ENCODE measurements at regions not wholly inside any gene's neighbourhood (a gene's known extent, or its start where the extent isn't known, plus 50 kb on each side); places are given as distances from the start of the nearest gene placed in this dataset.

DNA sequence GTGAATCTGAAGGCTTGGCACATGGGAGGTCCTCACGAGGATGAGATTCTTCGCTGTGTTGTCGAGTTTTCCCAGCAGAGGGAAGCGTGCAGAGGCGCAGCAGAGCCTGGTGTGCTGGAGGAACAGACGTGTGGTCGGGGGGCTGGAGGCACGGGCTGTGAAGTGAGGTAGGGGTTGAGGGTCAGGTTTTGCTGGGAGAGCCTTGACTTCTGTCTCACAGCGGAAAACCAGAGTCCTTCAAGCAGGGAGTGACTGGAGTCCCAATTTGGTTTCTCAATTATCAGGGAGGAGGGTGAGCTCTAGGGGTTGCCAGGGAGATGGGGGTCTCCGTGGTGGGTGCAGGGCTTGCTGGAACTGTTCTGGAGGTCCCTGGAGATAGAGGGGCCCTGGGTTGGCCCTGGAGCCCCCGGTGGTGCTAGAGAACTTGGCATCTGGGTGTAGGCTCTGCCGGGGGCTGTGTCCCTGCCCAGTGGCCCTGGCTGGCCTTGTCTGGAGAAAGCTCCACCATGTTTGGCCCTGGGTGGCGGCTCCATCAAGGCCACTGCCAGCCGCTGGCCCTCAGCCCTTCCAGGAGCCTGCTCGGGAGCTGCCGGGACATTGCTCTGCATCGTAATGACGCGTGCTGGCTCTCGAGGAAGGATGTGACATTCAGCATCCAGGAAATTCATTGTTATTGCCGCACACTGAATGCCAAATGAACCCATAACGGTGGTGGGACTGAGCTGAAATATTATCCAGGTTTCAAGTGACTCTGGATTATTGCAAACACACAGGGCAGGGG lies 215.7 kb downstream of the KIF26A start:
- CTCF ChIA-PET, result no interaction called here
- H3K27me3 ChIP-seq (replicated peaks; ENCODE audit: insufficient read depth, low read depth, low read length, poor library complexity), result no peaks in the 10 kb centered on the region
- intact Hi-C loops (cut with micrococcal nuclease; ENCODE audit: unreplicated experiment), result no loop called here
- H3K27ac ChIP-seq (ENCODE audit: low read depth, low read length, poor library complexity, severe bottlenecking), result no peak overlapping the region
- DNase-seq (ENCODE audit: low spot score), result peak; percentile 33
- BruUV-seq (replicated peaks), result no TSS peak
- H3K36me3 ChIP-seq (ENCODE audit: insufficient read depth, low read length, poor library complexity, severe bottlenecking), result no peaks in the 10 kb centered on the region
- no peak for TF ChIP-seq EZH2 (IDR thresholded peaks at IDR 0.05; ENCODE audit: borderline replicate concordance, low read depth, low read length, poor library complexity, severe bottlenecking)
- TF ChIP-seq, protein P1, sequence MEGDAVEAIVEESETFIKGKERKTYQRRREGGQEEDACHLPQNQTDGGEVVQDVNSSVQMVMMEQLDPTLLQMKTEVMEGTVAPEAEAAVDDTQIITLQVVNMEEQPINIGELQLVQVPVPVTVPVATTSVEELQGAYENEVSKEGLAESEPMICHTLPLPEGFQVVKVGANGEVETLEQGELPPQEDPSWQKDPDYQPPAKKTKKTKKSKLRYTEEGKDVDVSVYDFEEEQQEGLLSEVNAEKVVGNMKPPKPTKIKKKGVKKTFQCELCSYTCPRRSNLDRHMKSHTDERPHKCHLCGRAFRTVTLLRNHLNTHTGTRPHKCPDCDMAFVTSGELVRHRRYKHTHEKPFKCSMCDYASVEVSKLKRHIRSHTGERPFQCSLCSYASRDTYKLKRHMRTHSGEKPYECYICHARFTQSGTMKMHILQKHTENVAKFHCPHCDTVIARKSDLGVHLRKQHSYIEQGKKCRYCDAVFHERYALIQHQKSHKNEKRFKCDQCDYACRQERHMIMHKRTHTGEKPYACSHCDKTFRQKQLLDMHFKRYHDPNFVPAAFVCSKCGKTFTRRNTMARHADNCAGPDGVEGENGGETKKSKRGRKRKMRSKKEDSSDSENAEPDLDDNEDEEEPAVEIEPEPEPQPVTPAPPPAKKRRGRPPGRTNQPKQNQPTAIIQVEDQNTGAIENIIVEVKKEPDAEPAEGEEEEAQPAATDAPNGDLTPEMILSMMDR (conservative IDR thresholded peaks at IDR 0.05; ENCODE audit: low read depth, low read length), result no peak
- H3K4me1 ChIP-seq (ENCODE audit: insufficient read depth, low read length, poor library complexity, severe bottlenecking), result peaks cover 3% of the 10 kb centered on the region
- no peaks in the 10 kb centered on the region for H3K9me3 ChIP-seq (ENCODE audit: low read depth, low read length, poor library complexity, severe bottlenecking)
- no peak overlapping the region for H3K4me3 ChIP-seq (ENCODE audit: low read depth, low read length, poor library complexity, severe bottlenecking)
- POLR2A ChIA-PET (ENCODE audit: low non-redundant PET), result no interaction called here

DNA sequence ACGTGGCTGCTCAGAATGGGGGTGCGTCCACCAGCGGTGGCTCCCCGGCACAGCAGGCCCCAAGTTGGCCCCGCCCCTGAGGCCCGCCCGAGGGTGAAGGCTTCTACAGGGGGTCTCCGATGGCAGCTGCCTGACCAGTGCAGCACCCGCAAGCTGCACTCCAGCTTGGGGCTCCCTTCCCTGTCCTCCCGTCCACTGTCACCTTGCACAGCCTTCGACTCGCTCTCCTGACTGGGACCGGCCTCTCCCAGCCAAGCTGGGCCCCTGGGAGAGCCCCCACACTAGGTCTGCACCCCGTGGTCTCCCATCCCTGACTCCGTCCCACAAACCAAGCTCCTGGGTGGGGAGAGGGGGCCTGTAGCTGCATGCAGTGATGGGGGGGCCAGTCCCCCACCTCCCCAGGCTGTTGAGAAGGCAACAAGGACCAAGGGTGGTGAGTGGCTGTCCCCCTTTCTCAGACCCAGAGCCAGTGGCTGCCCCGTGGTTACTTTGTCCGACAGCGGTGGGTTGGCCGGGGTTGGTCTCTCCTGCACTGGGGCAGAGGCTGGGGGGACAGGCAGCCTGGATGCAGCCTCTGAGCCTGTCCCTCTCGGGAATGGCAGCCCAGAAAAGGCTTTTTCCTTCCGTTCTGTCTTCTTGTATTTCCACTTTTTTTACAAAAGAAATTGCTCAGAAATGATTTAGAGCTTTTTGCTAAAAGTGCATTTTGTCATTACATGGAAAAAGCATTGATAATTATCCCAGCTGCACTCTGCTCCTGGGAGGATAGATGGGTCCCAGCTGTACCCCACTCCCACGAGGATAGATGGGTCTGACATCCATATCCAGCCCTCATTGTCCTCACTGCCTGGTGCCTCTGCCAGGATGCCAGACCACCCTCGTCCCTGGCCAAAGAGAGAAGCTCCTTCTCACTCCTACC lies 217.0 kb downstream of the KIF26A start:
- no peak overlapping the region for H3K4me3 ChIP-seq (ENCODE audit: low read depth, low read length, poor library complexity, severe bottlenecking)
- no peak overlapping the region for H3K27ac ChIP-seq (ENCODE audit: low read depth, low read length, poor library complexity, severe bottlenecking)
- intact Hi-C loops (cut with micrococcal nuclease; ENCODE audit: unreplicated experiment), result no loop called here
- H3K36me3 ChIP-seq (ENCODE audit: insufficient read depth, low read length, poor library complexity, severe bottlenecking), result no peaks in the 10 kb centered on the region
- CTCF ChIA-PET, result interaction anchor here (0.6 kb wide), 1 partner anchor 315 kb away, joined by 3 read pairs; no protein-coding TSS in a partner anchor
- no peak for TF ChIP-seq EZH2 (IDR thresholded peaks at IDR 0.05; ENCODE audit: borderline replicate concordance, low read depth, low read length, poor library complexity, severe bottlenecking)
- TF ChIP-seq, protein P1 (conservative IDR thresholded peaks at IDR 0.05; ENCODE audit: low read depth, low read length), result no peak
- H3K27me3 ChIP-seq (replicated peaks; ENCODE audit: insufficient read depth, low read depth, low read length, poor library complexity), result no peaks in the 10 kb centered on the region
- peaks cover 3% of the 10 kb centered on the region for H3K4me1 ChIP-seq (ENCODE audit: insufficient read depth, low read length, poor library complexity, severe bottlenecking)
- no peaks in the 10 kb centered on the region for H3K9me3 ChIP-seq (ENCODE audit: low read depth, low read length, poor library complexity, severe bottlenecking)
- no peak for DNase-seq (ENCODE audit: low spot score)
- no TSS peak for BruUV-seq (replicated peaks)
- POLR2A ChIA-PET (ENCODE audit: low non-redundant PET), result no interaction called here

DNA sequence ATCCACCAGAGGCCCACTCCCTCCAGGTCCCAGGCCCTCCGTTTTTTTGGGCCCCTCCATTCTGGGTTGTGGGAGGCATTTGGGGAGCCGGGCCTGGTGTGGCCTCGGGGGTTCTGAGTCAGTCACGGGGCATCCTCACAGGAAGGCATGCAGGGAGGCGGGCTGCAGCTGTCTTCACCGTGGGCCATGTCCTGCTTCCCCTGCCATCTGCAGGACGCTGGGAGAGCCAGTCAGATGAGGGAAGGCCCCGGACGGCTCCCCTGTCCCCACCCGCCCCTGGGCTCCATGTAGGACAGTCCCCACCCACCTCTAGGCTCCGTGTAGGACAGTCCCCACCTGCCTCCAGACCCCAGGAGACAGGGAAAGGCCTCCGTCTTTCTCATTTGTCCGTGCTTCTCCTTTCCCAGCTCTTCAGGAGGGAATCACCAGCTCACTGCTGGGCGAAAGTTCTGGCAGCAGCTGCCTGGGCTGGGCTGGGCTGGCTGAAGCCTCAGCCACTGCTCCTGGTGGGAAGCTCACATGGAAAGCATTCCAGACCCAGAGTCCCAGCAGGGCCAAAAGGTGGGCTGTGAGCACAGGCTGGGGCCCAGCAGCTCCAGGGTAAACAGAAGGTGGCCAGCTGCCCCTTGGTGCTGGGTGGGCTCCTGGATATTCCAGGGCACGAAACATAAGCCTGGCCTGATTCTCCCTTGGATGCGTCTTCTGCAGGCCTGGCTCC lies 217.8 kb downstream of the KIF26A start:
- Histone ChIP-seq H3K27me3 (replicated peaks; ENCODE audit: insufficient read depth, low read depth, low read length, poor library complexity) (no peaks in the 10 kb centered on the region), H3K27ac (ENCODE audit: low read depth, low read length, poor library complexity, severe bottlenecking) (no peak overlapping the region), H3K36me3 (ENCODE audit: insufficient read depth, low read length, poor library complexity, severe bottlenecking) (no peaks in the 10 kb centered on the region), H3K4me1 (ENCODE audit: insufficient read depth, low read length, poor library complexity, severe bottlenecking) (peaks cover 3% of the 10 kb centered on the region), H3K4me3 (ENCODE audit: low read depth, low read length, poor library complexity, severe bottlenecking) (no peak overlapping the region), H3K9me3 (ENCODE audit: low read depth, low read length, poor library complexity, severe bottlenecking) (no peaks in the 10 kb centered on the region)
- BruUV-seq (replicated peaks), result no TSS peak
- ChIA-PET POLR2A (ENCODE audit: low non-redundant PET) (no interaction called here), CTCF (interaction anchor here (0.5 kb wide), 1 partner anchor 100 kb away, joined by 6 read pairs; no protein-coding TSS in a partner anchor)
- intact Hi-C loops (cut with micrococcal nuclease; ENCODE audit: unreplicated experiment), result no loop called here
- no peak for TF ChIP-seq EZH2 (IDR thresholded peaks at IDR 0.05; ENCODE audit: borderline replicate concordance, low read depth, low read length, poor library complexity, severe bottlenecking)
- TF ChIP-seq, protein P1 (conservative IDR thresholded peaks at IDR 0.05; ENCODE audit: low read depth, low read length), result no peak
- DNase-seq (ENCODE audit: low spot score), result no peak
